ENCODE measurements at regions not wholly inside any gene's neighbourhood (a gene's known extent, or its start where the extent isn't known, plus 50 kb on each side); places are given as distances from the start of the nearest gene placed in this dataset.
"Not testable (repeated sequence)": the region's sequence is repeated elsewhere in the genome, so short reads cannot be mapped to it uniquely, and the experiment has no call there.

- Histone ChIP-seq H3K4me1 (ENCODE audit: control insufficient read depth, insufficient read depth, low read length) (peaks cover 14% of the 10 kb centered on the region), H3K36me3 (ENCODE audit: control insufficient read depth, insufficient read depth, low read length) (no peaks in the 10 kb centered on the region), H3K4me3 (ENCODE audit: low read length) (no peak overlapping the region), H3K27me3 (ENCODE audit: control insufficient read depth, insufficient read depth, low read length) (no peaks in the 10 kb centered on the region), H3K9me3 (ENCODE audit: control insufficient read depth, low read length) (no peaks in the 10 kb centered on the region), H3K9ac (ENCODE audit: low read length) (peak overlapping the region; percentile 9)
Observed at GRCh38 chr3:196135693-196136639, 54.1 kb upstream of the TFRC start.

- Histone ChIP-seq H3K9me3 (ENCODE audit: control insufficient read depth, low read length) (no peaks in the 10 kb centered on the region), H3K27me3 (ENCODE audit: control insufficient read depth, insufficient read depth, low read length) (no peaks in the 10 kb centered on the region), H3K36me3 (ENCODE audit: control insufficient read depth, insufficient read depth, low read length) (no peaks in the 10 kb centered on the region), H3K4me3 (ENCODE audit: low read length) (no peak overlapping the region), H3K4me1 (ENCODE audit: control insufficient read depth, insufficient read depth, low read length) (peaks cover 14% of the 10 kb centered on the region), H3K9ac (ENCODE audit: low read length) (no peak overlapping the region)
Observed at GRCh38 chr3:196134691-196135090, 52.8 kb upstream of the TFRC start.

GRCh38 chr3:196133869-196134268 lies 52.0 kb upstream of the TFRC start:
- not testable (repeated sequence) for H3K36me3 ChIP-seq (ENCODE audit: control insufficient read depth, insufficient read depth, low read length); H3K9ac ChIP-seq (ENCODE audit: low read length); H3K9me3 ChIP-seq (ENCODE audit: control insufficient read depth, low read length); H3K4me3 ChIP-seq (ENCODE audit: low read length); H3K27me3 ChIP-seq (ENCODE audit: control insufficient read depth, insufficient read depth, low read length)
- H3K4me1 ChIP-seq (ENCODE audit: control insufficient read depth, insufficient read depth, low read length), result peaks cover 12% of the 10 kb centered on the region

DNA sequence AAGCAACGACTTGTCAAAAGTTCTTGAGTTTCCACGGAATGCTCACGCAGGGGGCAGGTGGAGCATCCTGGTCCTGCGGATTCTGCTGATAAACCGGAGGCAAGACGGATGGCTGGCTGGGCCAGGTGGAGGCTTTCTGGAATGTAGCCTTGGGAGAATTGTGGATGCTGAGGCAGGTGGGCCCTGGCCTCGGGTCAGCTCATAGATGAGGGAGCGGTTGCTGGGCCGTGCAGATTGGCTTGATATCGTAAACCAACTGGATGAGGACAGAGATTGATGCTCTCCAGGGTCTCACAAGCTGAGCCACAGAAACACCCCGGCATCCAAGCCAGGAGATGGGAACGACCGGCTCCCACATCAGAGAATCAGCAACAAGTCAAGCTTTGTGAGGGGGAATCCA lies 50.0 kb upstream of the TFRC start:
- Histone ChIP-seq H3K27me3 (ENCODE audit: control insufficient read depth, insufficient read depth, low read length) (no peaks in the 10 kb centered on the region), H3K4me1 (ENCODE audit: control insufficient read depth, insufficient read depth, low read length) (peaks cover 19% of the 10 kb centered on the region), H3K9me3 (ENCODE audit: control insufficient read depth, low read length) (no peaks in the 10 kb centered on the region), H3K9ac (ENCODE audit: low read length) (no peak overlapping the region), H3K36me3 (ENCODE audit: control insufficient read depth, insufficient read depth, low read length) (no peaks in the 10 kb centered on the region), H3K4me3 (ENCODE audit: low read length) (no peak overlapping the region)

Measured in mucosa of stomach (tissue), 1 donor.